ENCODE measurements at regions not wholly inside any gene's neighbourhood (a gene's known extent, or its start where the extent isn't known, plus 50 kb on each side); places are given as distances from the start of the nearest gene placed in this dataset.
A peak's percentile ranks its signal among the peaks of the same experiment; 100 is the strongest.

GRCh38 chr2:42963452-42964068 lies 171.2 kb upstream of the HAAO start:
- Histone ChIP-seq H3K36me3 (ENCODE audit: control insufficient read depth in 1 of 2, insufficient read depth in 2 of 2, low read length in 1 of 2) (no peaks in the 10 kb centered on the region), H3K27me3 (ENCODE audit: control insufficient read depth in 1 of 2, insufficient read depth in 2 of 2, low read length in 1 of 2) (no peaks in the 10 kb centered on the region), H3K27ac (ENCODE audit: low read depth in 1 of 2, low read length in 2 of 2) (no peak overlapping the region), H3K4me1 (ENCODE audit: control insufficient read depth in 1 of 2, insufficient read depth in 2 of 2, low read length in 2 of 2) (peaks cover 0 to 3% of the 10 kb centered on the region in 2 donors), H3K4me3 (ENCODE audit: low read length in 2 of 2) (no peak overlapping the region), H3K9me3 (ENCODE audit: control insufficient read depth, low read length) (no peaks in the 10 kb centered on the region)
- intact Hi-C loops (cut with DNase I) = loop anchor here in 1 of 2 donors (5.0 kb wide), 2 partner anchors 524 to 579 kb away; no protein-coding TSS in a partner anchor
- DNase-seq (peak in 1 of 2 donors; percentile 54), ATAC-seq (ENCODE audit: low FRiP score) (no peak)
- 94 to 96% methylated on average over 9 of the region's 9 CpGs for WGBS, 2 donors

GRCh38 chr2:42962508-42962953 lies 170.1 kb upstream of the HAAO start:
- 12 to 15% methylated on average over 12 of the region's 12 CpGs for WGBS, 2 donors
- Histone ChIP-seq H3K27me3 (ENCODE audit: control insufficient read depth in 1 of 2, insufficient read depth in 2 of 2, low read length in 1 of 2) (no peaks in the 10 kb centered on the region), H3K4me1 (ENCODE audit: control insufficient read depth in 1 of 2, insufficient read depth in 2 of 2, low read length in 2 of 2) (peaks cover 0 to 3% of the 10 kb centered on the region in 2 donors), H3K36me3 (ENCODE audit: control insufficient read depth in 1 of 2, insufficient read depth in 2 of 2, low read length in 1 of 2) (no peaks in the 10 kb centered on the region), H3K4me3 (ENCODE audit: low read length in 2 of 2) (no peak overlapping the region), H3K9me3 (ENCODE audit: control insufficient read depth, low read length) (no peaks in the 10 kb centered on the region), H3K27ac (ENCODE audit: low read depth in 1 of 2, low read length in 2 of 2) (peak overlapping the region in 1 of 2 donors; percentile 36)
- peak; percentile 61 to 73 for DNase-seq
- intact Hi-C loops (cut with DNase I) = loop anchor here in 1 of 2 donors (5.0 kb wide), 2 partner anchors 525 to 580 kb away; no protein-coding TSS in a partner anchor
- ATAC-seq (ENCODE audit: low FRiP score) = no peak

GRCh38 chr2:42961961-42962360 lies 169.6 kb upstream of the HAAO start:
- 73 to 82% methylated on average over 7 of the region's 7 CpGs for WGBS, 2 donors
- ATAC-seq (ENCODE audit: low FRiP score) (no peak), DNase-seq (peak in 1 of 2 donors; percentile 66)
- H3K27ac ChIP-seq (ENCODE audit: low read depth in 1 of 2, low read length in 2 of 2) = peak overlapping the region; percentile 14 to 23
- no peaks in the 10 kb centered on the region for H3K36me3 ChIP-seq (ENCODE audit: control insufficient read depth in 1 of 2, insufficient read depth in 2 of 2, low read length in 1 of 2)
- intact Hi-C loops (cut with DNase I) = loop anchor here in 1 of 2 donors (5.0 kb wide), 2 partner anchors 525 to 580 kb away; no protein-coding TSS in a partner anchor
- peaks cover 0 to 3% of the 10 kb centered on the region in 2 donors for H3K4me1 ChIP-seq (ENCODE audit: control insufficient read depth in 1 of 2, insufficient read depth in 2 of 2, low read length in 2 of 2)
- H3K4me3 ChIP-seq (ENCODE audit: low read length in 2 of 2) = no peak overlapping the region
- no peaks in the 10 kb centered on the region for H3K9me3 ChIP-seq (ENCODE audit: control insufficient read depth, low read length)
- H3K27me3 ChIP-seq (ENCODE audit: control insufficient read depth in 1 of 2, insufficient read depth in 2 of 2, low read length in 1 of 2) = no peaks in the 10 kb centered on the region

- peaks cover 0 to 3% of the 10 kb centered on the region in 2 donors for H3K4me1 ChIP-seq (ENCODE audit: control insufficient read depth in 1 of 2, insufficient read depth in 2 of 2, low read length in 2 of 2)
- no peak overlapping the region for H3K4me3 ChIP-seq (ENCODE audit: low read length in 2 of 2)
- DNase-seq (peak; percentile 76 to 86), ATAC-seq (ENCODE audit: low FRiP score) (peak; percentile 62)
- intact Hi-C loops (cut with DNase I) = loop anchor here in 1 of 2 donors (5.0 kb wide), 2 partner anchors 526 to 581 kb away; no protein-coding TSS in a partner anchor
- H3K27me3 ChIP-seq (ENCODE audit: control insufficient read depth in 1 of 2, insufficient read depth in 2 of 2, low read length in 1 of 2) = no peaks in the 10 kb centered on the region
- H3K27ac ChIP-seq (ENCODE audit: low read depth in 1 of 2, low read length in 2 of 2) = peak overlapping the region; percentile 15 to 80
- WGBS, 2 donors = 13 to 15% methylated on average over 15 of the region's 15 CpGs
- no peaks in the 10 kb centered on the region for H3K9me3 ChIP-seq (ENCODE audit: control insufficient read depth, low read length)
- H3K36me3 ChIP-seq (ENCODE audit: control insufficient read depth in 1 of 2, insufficient read depth in 2 of 2, low read length in 1 of 2) = no peaks in the 10 kb centered on the region
These were observed 169.0 kb upstream of the HAAO start for GRCh38 chr2:42961385-42961811.

- no peak for DNase-seq
- no peak overlapping the region for H3K4me3 ChIP-seq (ENCODE audit: low read length in 2 of 2)
- no peaks in the 10 kb centered on the region for H3K9me3 ChIP-seq (ENCODE audit: control insufficient read depth, low read length)
- H3K27me3 ChIP-seq (ENCODE audit: control insufficient read depth in 1 of 2, insufficient read depth in 2 of 2, low read length in 1 of 2) = no peaks in the 10 kb centered on the region
- no peak for ATAC-seq (ENCODE audit: low FRiP score)
- no peaks in the 10 kb centered on the region for H3K36me3 ChIP-seq (ENCODE audit: control insufficient read depth in 1 of 2, insufficient read depth in 2 of 2, low read length in 1 of 2)
- 86 to 88% methylated on average over 6 of the region's 6 CpGs for WGBS, 2 donors
- peak overlapping the region; percentile 46 to 80 for H3K27ac ChIP-seq (ENCODE audit: low read depth in 1 of 2, low read length in 2 of 2)
- intact Hi-C loops (cut with DNase I) = loop anchor here in 1 of 2 donors (5.0 kb wide), 2 partner anchors 526 to 581 kb away; no protein-coding TSS in a partner anchor
- peaks cover 0 to 3% of the 10 kb centered on the region in 2 donors for H3K4me1 ChIP-seq (ENCODE audit: control insufficient read depth in 1 of 2, insufficient read depth in 2 of 2, low read length in 2 of 2)
These were observed 168.4 kb upstream of the HAAO start for GRCh38 chr2:42960842-42961180.

GRCh38 chr2:42960002-42960841 lies 167.8 kb upstream of the HAAO start:
- intact Hi-C loops (cut with DNase I) = loop anchor here in 1 of 2 donors (5.0 kb wide), 2 partner anchors 527 to 582 kb away; no protein-coding TSS in a partner anchor
- H3K4me1 ChIP-seq (ENCODE audit: control insufficient read depth in 1 of 2, insufficient read depth in 2 of 2, low read length in 2 of 2) = peaks cover 0 to 3% of the 10 kb centered on the region in 2 donors
- no peaks in the 10 kb centered on the region for H3K9me3 ChIP-seq (ENCODE audit: control insufficient read depth, low read length)
- 58 to 63% methylated on average over 10 of the region's 10 CpGs for WGBS, 2 donors
- H3K36me3 ChIP-seq (ENCODE audit: control insufficient read depth in 1 of 2, insufficient read depth in 2 of 2, low read length in 1 of 2) = no peaks in the 10 kb centered on the region
- peak; percentile 4 for ATAC-seq (ENCODE audit: low FRiP score)
- H3K27ac ChIP-seq (ENCODE audit: low read depth in 1 of 2, low read length in 2 of 2) = peak overlapping the region; percentile 46 to 80
- peak in 1 of 2 donors; percentile 64 for DNase-seq
- H3K27me3 ChIP-seq (ENCODE audit: control insufficient read depth in 1 of 2, insufficient read depth in 2 of 2, low read length in 1 of 2) = no peaks in the 10 kb centered on the region
- no peak overlapping the region for H3K4me3 ChIP-seq (ENCODE audit: low read length in 2 of 2)

- intact Hi-C loops (cut with DNase I) = loop anchor here in 1 of 2 donors (5.0 kb wide), 2 partner anchors 528 to 583 kb away; no protein-coding TSS in a partner anchor
- Histone ChIP-seq H3K36me3 (ENCODE audit: control insufficient read depth in 1 of 2, insufficient read depth in 2 of 2, low read length in 1 of 2) (no peaks in the 10 kb centered on the region), H3K4me3 (ENCODE audit: low read length in 2 of 2) (no peak overlapping the region), H3K27ac (ENCODE audit: low read depth in 1 of 2, low read length in 2 of 2) (peak overlapping the region; percentile 46 to 80), H3K9me3 (ENCODE audit: control insufficient read depth, low read length) (no peaks in the 10 kb centered on the region), H3K4me1 (ENCODE audit: control insufficient read depth in 1 of 2, insufficient read depth in 2 of 2, low read length in 2 of 2) (peaks cover 0 to 3% of the 10 kb centered on the region in 2 donors), H3K27me3 (ENCODE audit: control insufficient read depth in 1 of 2, insufficient read depth in 2 of 2, low read length in 1 of 2) (no peaks in the 10 kb centered on the region)
- DNase-seq (peak in 1 of 2 donors; percentile 79), ATAC-seq (ENCODE audit: low FRiP score) (peak; percentile 81)
- 2 to 5% methylated on average over 8 of the region's 8 CpGs for WGBS, 2 donors
These were observed 167.0 kb upstream of the HAAO start for GRCh38 chr2:42959234-42960001.

- Histone ChIP-seq H3K4me3 (ENCODE audit: low read length in 2 of 2) (no peak overlapping the region), H3K36me3 (ENCODE audit: control insufficient read depth in 1 of 2, insufficient read depth in 2 of 2, low read length in 1 of 2) (no peaks in the 10 kb centered on the region), H3K27ac (ENCODE audit: low read depth in 1 of 2, low read length in 2 of 2) (peak overlapping the region in 1 of 2 donors; percentile 80), H3K27me3 (ENCODE audit: control insufficient read depth in 1 of 2, insufficient read depth in 2 of 2, low read length in 1 of 2) (no peaks in the 10 kb centered on the region), H3K9me3 (ENCODE audit: control insufficient read depth, low read length) (no peaks in the 10 kb centered on the region), H3K4me1 (ENCODE audit: control insufficient read depth in 1 of 2, insufficient read depth in 2 of 2, low read length in 2 of 2) (peaks cover 0 to 3% of the 10 kb centered on the region in 2 donors)
- no peak for ATAC-seq (ENCODE audit: low FRiP score)
- WGBS, 2 donors = 91 to 97% methylated on average over 10 of the region's 10 CpGs
- no peak for DNase-seq
- intact Hi-C loops (cut with DNase I) = no loop called here
These were observed 166.4 kb upstream of the HAAO start for GRCh38 chr2:42958741-42959233.
